Neuronal stem cell (in vitro differentiated cells): ENCODE measurements at regions not wholly inside any gene's neighbourhood (a gene's known extent, or its start where the extent isn't known, plus 50 kb on each side); places are given as distances from the start of the nearest gene placed in this dataset.

ENCODE experiments used
- DNase-seq: peaks from one replicate; pipeline ENCODE4 v3.0.0-alpha.2; 2013; ENCODE audit warnings: low spot score
- H2AFZ ChIP-seq: one replicate; pipeline ENCODE4 v1.6.1; 2013; ENCODE audit warnings: mild to moderate bottlenecking, low read length, inconsistent platforms
- H2AK5ac ChIP-seq: 2 replicates; pipeline ENCODE4 v1.6.1; 2013; ENCODE audit warnings: low read depth, mild to moderate bottlenecking, inconsistent platforms, low read length, moderate library complexity, mixed read lengths
- H2BK120ac ChIP-seq: 2 replicates; pipeline ENCODE4 v1.6.1; 2013; ENCODE audit warnings: low read depth, mild to moderate bottlenecking, inconsistent platforms, low read length, moderate library complexity, mixed read lengths
- H2BK12ac ChIP-seq: one replicate; pipeline ENCODE4 v1.6.1; 2013; ENCODE audit warnings: low read length, inconsistent platforms
- H2BK15ac ChIP-seq: 2 replicates; pipeline ENCODE4 v1.6.1; 2013; ENCODE audit warnings: mild to moderate bottlenecking, low read length, inconsistent platforms, mixed read lengths
- H2BK5ac ChIP-seq: one replicate; pipeline ENCODE4 v1.6.1; 2013; ENCODE audit warnings: inconsistent platforms, mild to moderate bottlenecking, low read length, moderate library complexity
- H3K14ac ChIP-seq: one replicate; pipeline ENCODE4 v1.6.1; 2013; ENCODE audit warnings: low read length, inconsistent platforms
- H3K18ac ChIP-seq: 2 replicates; pipeline ENCODE4 v1.6.1; 2013; ENCODE audit warnings: low read length, inconsistent platforms
- H3K23ac ChIP-seq: 2 replicates; pipeline ENCODE4 v1.6.1; 2013; ENCODE audit warnings: low read depth, mild to moderate bottlenecking, mixed read lengths, low read length, inconsistent platforms; ENCODE audit not compliant: poor library complexity
- H3K27ac ChIP-seq: replicated peaks from 3 replicates; pipeline ENCODE4 v1.5.1; 2013; ENCODE audit warnings: low read length, inconsistent platforms
- H3K27me3 ChIP-seq, 3 experiments: 2 replicates each; pipeline ENCODE4 v1.6.1; 2013; ENCODE audit warnings: low read length in 3 of 3, mild to moderate bottlenecking in 2 of 3, inconsistent platforms in 1 of 3, low read depth in 1 of 3, mixed read lengths in 1 of 3, moderate library complexity in 1 of 3; ENCODE audit not compliant: control insufficient read depth in 3 of 3, insufficient read depth in 3 of 3
- H3K36me3 ChIP-seq, 2 donors: replicated peaks in 1 of 2; 2 replicates each; pipeline ENCODE4 v1.6.1; 2013; ENCODE audit warnings: low read length in 2 of 2; ENCODE audit not compliant: control insufficient read depth in 2 of 2, insufficient read depth in 2 of 2
- H3K4ac ChIP-seq: 2 replicates; pipeline ENCODE4 v1.6.1; 2013; ENCODE audit warnings: inconsistent platforms, mild to moderate bottlenecking, low read length, moderate library complexity
- H3K4me1 ChIP-seq, 2 donors: 1 replicate in 1 of 2; 2 replicates in 1 of 2; pipeline ENCODE4 v1.6.1; 2013; ENCODE audit warnings: low read length in 2 of 2, low read depth in 1 of 2; ENCODE audit not compliant: control insufficient read depth in 2 of 2, insufficient read depth in 1 of 2
- H3K4me2 ChIP-seq: one replicate; pipeline ENCODE4 v1.6.1; 2013; ENCODE audit warnings: mild to moderate bottlenecking, low read length, inconsistent platforms; ENCODE audit not compliant: insufficient read depth, poor library complexity, severe bottlenecking
- H3K4me3 ChIP-seq, 2 donors: 2 replicates each; pipeline ENCODE4 v1.5.1; 2013; ENCODE audit warnings: low read length in 2 of 2, mild to moderate bottlenecking in 2 of 2, inconsistent platforms in 1 of 2, moderate library complexity in 1 of 2
- H3K79me1 ChIP-seq: one replicate; pipeline ENCODE4 v1.6.1; 2013; ENCODE audit warnings: low read depth, mild to moderate bottlenecking, inconsistent platforms, low read length, moderate library complexity
- H3K9ac ChIP-seq: one replicate; pipeline ENCODE4 v1.6.1; 2013; ENCODE audit warnings: mild to moderate bottlenecking, low read depth, low read length, inconsistent platforms; ENCODE audit not compliant: poor library complexity
- H3K9me3 ChIP-seq, 2 donors: replicated peaks in 1 of 2; 2 replicates each; pipeline versions ENCODE3 to v1.6.1; 2013; ENCODE audit warnings: low read length in 2 of 2, mild to moderate bottlenecking in 2 of 2, inconsistent platforms in 1 of 2, low read depth in 1 of 2, mixed read lengths in 1 of 2, moderate library complexity in 1 of 2; ENCODE audit not compliant: control insufficient read depth in 2 of 2, insufficient read depth in 1 of 2
- H4K8ac ChIP-seq: one replicate; pipeline ENCODE4 v1.6.1; 2013; ENCODE audit warnings: low read depth, mild to moderate bottlenecking, inconsistent platforms, low read length, moderate library complexity
- H4K91ac ChIP-seq: one replicate; pipeline ENCODE4 v1.6.1; 2013; ENCODE audit warnings: low read length, low read depth, mild to moderate bottlenecking, inconsistent platforms; ENCODE audit not compliant: poor library complexity
- WGBS, 2 donors: extraction: QIAGEN DNeasy Blood & Tissue Kit; methylation state at CpG; one replicate each; pipeline ENCODE4 v1.1.7; 2013; ENCODE audit warnings: missing lambda C conversion rate in 2 of 2, mixed read lengths in 1 of 2; ENCODE audit not compliant: insufficient read length in 2 of 2, insufficient replicate concordance in 1 of 2; ENCODE audit errors: extremely low coverage in 2 of 2; 5-methylcytosine and 5-hydroxymethylcytosine counted together

DNA sequence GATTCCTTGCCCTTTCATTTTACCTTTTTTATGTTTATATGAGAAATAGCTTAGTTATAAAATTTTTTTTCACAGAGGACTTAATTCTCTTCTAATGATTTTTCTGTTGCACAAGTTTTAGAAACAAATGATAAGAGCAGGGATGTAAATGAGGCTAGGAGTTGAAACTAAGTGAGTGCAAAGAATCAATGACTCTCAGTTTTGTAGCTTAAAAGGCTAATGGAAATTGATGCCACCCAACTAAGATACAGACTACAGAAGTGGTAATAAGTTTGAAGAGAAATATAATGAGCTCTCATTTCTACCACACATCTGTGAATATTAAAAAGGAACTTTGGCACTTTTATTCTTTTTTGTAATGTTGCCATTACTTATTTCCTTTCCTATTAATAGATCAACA is 105.1 kb downstream of the LURAP1L start:
- Histone ChIP-seq H2AFZ (no peak overlapping the region), H3K4ac (no peak overlapping the region), H3K9me3 (no peaks in the 10 kb centered on the region), H3K14ac (no peak overlapping the region), H3K18ac (no peak overlapping the region), H2BK15ac (no peak overlapping the region), H3K36me3 (no peaks in the 10 kb centered on the region), H3K27ac (no peak overlapping the region), H3K4me3 (no peak overlapping the region), H3K4me1 (no peaks in the 10 kb centered on the region), H3K27me3 (no peaks in the 10 kb centered on the region), H2BK5ac (no peak overlapping the region), H3K9ac (no peak overlapping the region), H3K79me1 (no peaks in the 10 kb centered on the region), H2BK12ac (no peak overlapping the region), H3K4me2 (no peak overlapping the region), H4K91ac (no peak overlapping the region), H2BK120ac (no peak overlapping the region), H4K8ac (no peak overlapping the region), H2AK5ac (no peak overlapping the region), H3K23ac (no peak overlapping the region)
- no peak for DNase-seq

DNA sequence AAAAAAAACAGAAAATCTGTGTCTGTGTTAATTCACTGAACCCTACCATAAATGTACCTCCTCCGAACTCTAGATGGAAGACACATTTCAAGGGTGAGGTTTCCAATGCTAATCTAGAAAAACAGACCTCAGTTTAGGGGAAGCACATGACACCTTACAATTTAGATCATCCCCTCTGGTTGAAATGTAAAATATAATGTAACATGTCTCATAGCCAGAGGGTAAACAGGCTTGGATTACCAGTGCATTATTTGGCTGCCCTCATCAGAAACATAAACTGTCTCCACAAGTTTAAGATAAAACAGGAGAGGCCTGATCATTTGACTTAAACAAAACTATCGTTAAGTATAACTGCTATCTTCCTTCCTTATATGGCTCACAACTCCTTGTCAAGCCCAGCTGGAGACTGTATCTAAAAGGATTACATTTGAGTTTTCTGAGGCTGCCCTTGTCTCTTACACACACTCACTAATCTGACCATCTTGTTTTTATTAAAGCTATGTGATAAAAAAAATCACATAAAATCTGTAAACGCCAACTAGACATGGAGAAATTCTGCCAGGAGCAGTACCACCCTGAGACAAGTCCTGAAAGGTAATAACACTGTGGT is 105.7 kb downstream of the LURAP1L start:
- no CpG with 5 or more reads among the region's 3 CpGs for WGBS, 2 donors
- H2BK15ac ChIP-seq = no peak overlapping the region
- H3K4ac ChIP-seq = no peak overlapping the region
- H4K8ac ChIP-seq = no peak overlapping the region
- H3K4me1 ChIP-seq = no peaks in the 10 kb centered on the region
- H3K23ac ChIP-seq = no peak overlapping the region
- no peak overlapping the region for H3K9ac ChIP-seq
- no peak overlapping the region for H3K4me3 ChIP-seq
- no peak overlapping the region for H3K14ac ChIP-seq
- H2BK120ac ChIP-seq = no peak overlapping the region
- H3K4me2 ChIP-seq = no peak overlapping the region
- no peak for DNase-seq
- no peak overlapping the region for H2AFZ ChIP-seq
- H2BK5ac ChIP-seq = no peak overlapping the region
- no peak overlapping the region for H2BK12ac ChIP-seq
- no peaks in the 10 kb centered on the region for H3K36me3 ChIP-seq
- no peak overlapping the region for H3K27ac ChIP-seq
- H3K18ac ChIP-seq = no peak overlapping the region
- H4K91ac ChIP-seq = no peak overlapping the region
- no peaks in the 10 kb centered on the region for H3K79me1 ChIP-seq
- H3K27me3 ChIP-seq = no peaks in the 10 kb centered on the region
- no peak overlapping the region for H2AK5ac ChIP-seq
- H3K9me3 ChIP-seq = no peaks in the 10 kb centered on the region

DNA sequence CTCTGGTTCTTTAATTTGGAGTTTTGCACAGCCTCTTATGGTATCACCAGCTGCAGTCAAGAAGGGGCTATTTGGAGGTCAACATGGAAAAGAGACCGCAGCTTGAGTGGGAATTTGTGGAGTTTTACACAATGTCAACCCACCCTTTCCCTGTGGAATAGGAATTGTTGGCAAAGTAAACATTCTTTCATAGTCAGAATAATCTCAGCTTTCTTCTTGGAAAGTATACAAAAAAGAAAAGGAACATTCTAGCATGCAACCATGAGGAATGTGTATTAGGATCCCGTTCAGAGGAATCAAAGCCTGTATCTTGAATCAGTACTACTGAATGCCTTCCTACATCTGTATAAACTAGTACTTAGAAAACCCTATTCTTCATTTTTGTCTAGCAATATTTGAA is 107.6 kb downstream of the LURAP1L start:
- no peak overlapping the region for H3K4ac ChIP-seq
- H3K4me3 ChIP-seq = no peak overlapping the region
- H4K91ac ChIP-seq = no peak overlapping the region
- H3K23ac ChIP-seq = no peak overlapping the region
- H2AFZ ChIP-seq = no peak overlapping the region
- no peaks in the 10 kb centered on the region for H3K36me3 ChIP-seq
- H3K14ac ChIP-seq = no peak overlapping the region
- no peaks in the 10 kb centered on the region for H3K27me3 ChIP-seq
- no peaks in the 10 kb centered on the region for H3K79me1 ChIP-seq
- no peak overlapping the region for H3K9ac ChIP-seq
- H3K18ac ChIP-seq = no peak overlapping the region
- no peak overlapping the region for H3K27ac ChIP-seq
- H3K4me1 ChIP-seq = no peaks in the 10 kb centered on the region
- H2BK5ac ChIP-seq = no peak overlapping the region
- no peak overlapping the region for H2BK12ac ChIP-seq
- no peak overlapping the region for H3K4me2 ChIP-seq
- H2AK5ac ChIP-seq = no peak overlapping the region
- no peak overlapping the region for H4K8ac ChIP-seq
- no peak for DNase-seq
- WGBS, 2 donors = no CpG with 5 or more reads among the region's 2 CpGs
- no peaks in the 10 kb centered on the region for H3K9me3 ChIP-seq
- no peak overlapping the region for H2BK120ac ChIP-seq
- no peak overlapping the region for H2BK15ac ChIP-seq

DNA sequence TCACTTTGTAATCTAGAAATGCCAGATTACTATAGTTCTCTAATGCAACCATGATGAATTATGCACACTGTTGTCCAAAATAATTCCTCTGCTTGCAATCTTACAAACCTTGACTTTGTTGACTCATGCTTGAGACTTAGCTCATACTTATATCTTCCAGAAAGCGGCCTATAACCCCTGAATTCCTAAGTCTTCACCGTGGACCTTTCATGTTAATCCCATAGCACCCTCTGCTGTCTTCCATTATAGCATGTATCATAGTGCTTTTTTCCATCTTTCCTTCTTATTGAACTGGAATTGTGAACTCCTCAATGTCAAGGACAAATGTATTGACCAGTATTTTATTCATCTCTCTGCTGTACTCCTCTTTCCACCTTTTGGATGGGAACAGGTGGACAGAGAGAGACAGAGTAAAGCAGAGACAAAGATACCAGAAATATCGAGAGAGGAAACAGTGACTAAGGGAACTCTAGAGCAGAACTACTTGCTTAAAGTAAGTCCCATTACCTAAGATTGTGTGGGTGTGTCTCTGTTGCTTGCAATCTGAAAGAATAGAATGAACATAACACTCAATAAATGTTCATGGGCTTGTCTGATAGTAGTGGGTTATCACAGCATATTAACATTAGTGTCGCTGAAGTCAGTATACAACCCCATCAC is 110.0 kb downstream of the LURAP1L start:
- no peaks in the 10 kb centered on the region for H3K27me3 ChIP-seq
- H3K27ac ChIP-seq = no peak overlapping the region
- no peak overlapping the region for H3K9ac ChIP-seq
- DNase-seq = no peak
- H3K4ac ChIP-seq = no peak overlapping the region
- H2BK15ac ChIP-seq = no peak overlapping the region
- H2AFZ ChIP-seq = no peak overlapping the region
- H2BK120ac ChIP-seq = no peak overlapping the region
- no peak overlapping the region for H4K8ac ChIP-seq
- H3K4me1 ChIP-seq = no peaks in the 10 kb centered on the region
- H3K18ac ChIP-seq = no peak overlapping the region
- no peak overlapping the region for H3K14ac ChIP-seq
- H3K23ac ChIP-seq = no peak overlapping the region
- WGBS, 2 donors = no CpG with 5 or more reads among the region's 4 CpGs
- no peaks in the 10 kb centered on the region for H3K79me1 ChIP-seq
- H2BK12ac ChIP-seq = no peak overlapping the region
- H3K36me3 ChIP-seq = no peaks in the 10 kb centered on the region
- H2BK5ac ChIP-seq = no peak overlapping the region
- H4K91ac ChIP-seq = no peak overlapping the region
- H3K9me3 ChIP-seq = no peaks in the 10 kb centered on the region
- H2AK5ac ChIP-seq = no peak overlapping the region
- no peak overlapping the region for H3K4me3 ChIP-seq
- no peak overlapping the region for H3K4me2 ChIP-seq
